ENCODE measurements at regions not wholly inside any gene's neighbourhood (a gene's known extent, or its start where the extent isn't known, plus 50 kb on each side); places are given as distances from the start of the nearest gene placed in this dataset.
A peak's percentile ranks its signal among the peaks of the same experiment; 100 is the strongest.

GRCh38 chr12:105935981-105936380 lies 202.8 kb downstream of the NUAK1 start:
- peak; percentile 53 for DNase-seq

GRCh38 chr12:105936496-105936895 lies 202.3 kb downstream of the NUAK1 start:
- no peak for DNase-seq

- no peak for DNase-seq
Measured at GRCh38 chr12:105937009-105937408, 201.7 kb downstream of the NUAK1 start.

GRCh38 chr12:105939181-105939721 lies 199.5 kb downstream of the NUAK1 start:
- DNase-seq, result no peak

- DNase-seq, result no peak
Measured at GRCh38 chr12:105942281-105942680, 196.5 kb downstream of the NUAK1 start.

- DNase-seq, result no peak
Measured at GRCh38 chr12:105943525-105943924, 195.2 kb downstream of the NUAK1 start.

DNA sequence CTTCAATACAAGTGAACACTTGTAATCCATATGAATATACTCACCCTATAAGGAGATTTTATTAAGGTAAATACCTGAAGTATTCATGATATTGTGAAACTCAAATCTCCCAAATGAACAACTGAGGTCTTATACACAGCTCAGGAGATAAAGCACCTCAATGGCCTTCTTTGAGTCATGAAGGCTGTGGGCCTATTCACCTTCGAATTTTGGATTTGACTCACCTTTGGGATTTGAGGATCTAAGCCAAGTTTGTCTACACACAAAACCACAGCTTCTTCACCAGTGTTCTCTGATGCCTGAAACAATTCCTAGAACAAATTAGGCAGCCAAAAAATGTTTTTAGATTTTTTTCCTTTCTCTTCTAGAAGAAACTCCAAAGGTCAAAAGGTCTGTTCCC lies 194.1 kb downstream of the NUAK1 start:
- DNase-seq, result no peak

DNA sequence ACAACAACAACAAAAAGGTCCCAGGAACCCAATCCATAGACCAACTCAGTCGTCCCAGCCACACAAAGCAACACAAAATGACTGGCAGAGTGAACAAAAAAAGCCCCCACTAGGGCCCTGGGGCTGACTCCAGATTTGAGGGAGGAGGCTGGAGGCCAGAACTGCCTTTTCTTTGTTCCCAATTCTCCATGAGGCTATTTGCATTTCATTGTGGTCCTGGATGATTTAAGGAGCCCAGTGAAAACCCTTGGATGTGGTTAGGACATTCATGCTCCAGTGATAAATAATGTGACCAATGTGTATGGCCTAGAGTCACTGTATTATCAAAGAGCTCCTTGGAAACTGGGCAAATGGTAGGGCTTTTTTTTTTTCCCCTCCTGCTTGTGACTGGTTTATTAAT lies 192.9 kb downstream of the NUAK1 start:
- DNase-seq, result no peak

DNA sequence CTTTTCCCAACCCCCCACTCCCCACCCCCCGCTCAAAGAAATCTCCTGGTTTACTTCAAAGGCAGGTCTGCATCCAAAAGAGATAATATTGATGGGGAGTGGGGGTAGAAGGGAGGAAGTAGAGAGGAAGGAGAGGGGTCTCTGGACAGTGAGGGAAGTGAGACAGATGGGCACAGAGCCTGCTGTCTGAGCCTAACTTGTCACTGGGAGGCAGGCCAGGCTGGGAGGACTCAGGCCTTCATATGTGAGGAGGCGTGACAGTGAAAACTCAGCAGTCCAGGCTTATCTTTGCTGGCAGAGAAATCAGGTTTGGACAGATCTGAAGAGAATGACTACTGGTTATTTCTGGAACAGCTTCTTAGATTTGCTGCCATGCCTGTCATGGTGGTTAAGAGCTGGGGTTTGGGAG lies 192.3 kb downstream of the NUAK1 start:
- no peak for DNase-seq

DNA sequence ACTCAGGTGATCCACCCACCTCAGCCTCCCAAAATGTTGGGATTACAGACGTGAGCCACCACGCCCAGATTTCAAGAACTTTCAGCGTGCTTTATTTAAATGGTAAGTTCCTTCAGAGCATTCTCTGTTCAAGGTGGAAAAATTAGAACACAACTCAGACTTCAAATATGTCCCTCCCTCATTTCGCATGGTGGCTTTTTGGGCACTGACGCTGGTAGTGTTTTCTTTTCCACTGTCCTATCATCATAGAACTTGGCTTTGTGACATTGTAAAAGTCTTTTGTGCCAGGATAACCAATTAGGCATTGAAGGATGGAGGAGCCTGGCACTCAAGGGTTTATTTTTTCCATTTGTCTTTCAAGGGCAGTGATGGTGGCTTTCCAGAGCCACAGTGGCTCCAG lies 190.8 kb downstream of the NUAK1 start:
- no peak for DNase-seq

DNA sequence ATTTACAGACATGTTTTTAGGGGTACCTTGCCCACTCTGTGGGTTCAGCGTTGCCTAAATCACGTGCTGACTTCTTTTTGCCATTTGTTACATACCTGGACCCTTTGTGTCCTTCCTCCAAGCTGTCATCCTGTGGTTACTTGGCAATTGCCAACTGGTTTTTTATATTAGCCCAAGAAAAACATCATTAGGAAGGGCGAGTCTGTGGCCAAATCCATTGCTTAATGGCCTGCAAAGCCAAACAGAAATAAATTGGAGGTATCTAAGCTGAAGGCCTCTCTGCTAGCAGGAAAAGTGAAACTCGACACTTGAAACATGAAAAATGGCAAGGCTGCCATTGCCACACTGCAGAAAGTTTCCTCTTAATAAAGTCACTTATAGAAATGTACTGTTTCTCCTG lies 190.4 kb downstream of the NUAK1 start:
- no peak for DNase-seq

DNA sequence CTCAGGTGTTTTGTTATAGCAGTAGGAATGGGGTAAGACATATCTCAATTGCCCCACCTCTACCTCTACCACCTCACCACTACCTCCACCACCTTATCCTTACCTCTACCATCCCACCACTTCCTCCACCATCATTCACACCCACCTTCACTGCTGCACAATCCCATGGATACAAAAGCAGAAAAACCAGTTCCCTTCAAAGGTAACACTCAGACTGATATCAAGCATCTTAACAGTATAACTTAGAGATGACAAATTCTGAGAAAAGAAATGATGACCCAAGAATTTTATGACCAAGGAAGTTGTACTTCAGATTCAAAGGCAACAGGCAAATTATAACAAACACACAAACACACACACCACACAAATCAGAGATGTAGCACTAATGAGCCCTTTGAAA lies 189.4 kb downstream of the NUAK1 start:
- DNase-seq, result no peak

DNA sequence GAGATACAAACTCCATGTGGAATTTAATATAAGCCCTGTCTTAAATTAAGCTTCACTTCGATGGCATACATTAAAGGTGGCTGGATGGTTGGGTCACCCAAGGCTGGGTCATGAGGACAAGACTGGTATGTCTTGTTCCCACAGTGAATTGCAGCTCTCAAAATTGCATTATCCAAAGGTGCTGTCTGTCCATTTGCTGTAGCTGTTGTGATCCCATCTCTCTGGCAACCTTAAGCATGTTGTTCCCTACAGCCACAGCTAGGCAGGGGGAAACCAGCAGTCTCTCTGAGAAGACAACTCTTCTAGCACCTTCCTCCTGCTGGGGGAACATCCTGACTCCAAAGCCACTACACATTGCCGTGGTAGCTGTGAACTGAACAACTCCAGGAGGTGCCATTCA lies 187.0 kb downstream of the NUAK1 start:
- no peak for DNase-seq

GRCh38 chr12:105954951-105955931 lies 183.5 kb downstream of the NUAK1 start:
- no peak for DNase-seq

DNA sequence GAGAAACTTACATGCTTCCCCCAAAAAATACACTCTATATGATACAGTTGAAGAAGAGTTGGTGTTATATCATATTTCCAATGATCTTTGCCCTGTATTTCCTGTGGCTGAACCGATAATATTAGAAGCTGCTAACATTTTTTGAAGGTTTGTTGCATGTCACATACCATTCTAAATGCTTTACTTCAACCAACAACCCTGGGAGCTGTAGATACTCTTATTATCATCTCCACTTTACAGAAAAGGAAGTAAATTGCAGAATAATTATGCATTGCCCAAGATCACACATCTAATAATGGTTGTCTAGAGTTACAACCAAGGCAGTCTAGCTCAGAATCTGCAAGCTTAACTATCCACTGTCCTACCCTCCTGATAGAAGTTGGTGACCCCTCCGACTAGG lies 182.8 kb downstream of the NUAK1 start:
- DNase-seq, result no peak

GRCh38 chr12:105956662-105957457 lies 181.9 kb downstream of the NUAK1 start:
- DNase-seq, result no peak

DNA sequence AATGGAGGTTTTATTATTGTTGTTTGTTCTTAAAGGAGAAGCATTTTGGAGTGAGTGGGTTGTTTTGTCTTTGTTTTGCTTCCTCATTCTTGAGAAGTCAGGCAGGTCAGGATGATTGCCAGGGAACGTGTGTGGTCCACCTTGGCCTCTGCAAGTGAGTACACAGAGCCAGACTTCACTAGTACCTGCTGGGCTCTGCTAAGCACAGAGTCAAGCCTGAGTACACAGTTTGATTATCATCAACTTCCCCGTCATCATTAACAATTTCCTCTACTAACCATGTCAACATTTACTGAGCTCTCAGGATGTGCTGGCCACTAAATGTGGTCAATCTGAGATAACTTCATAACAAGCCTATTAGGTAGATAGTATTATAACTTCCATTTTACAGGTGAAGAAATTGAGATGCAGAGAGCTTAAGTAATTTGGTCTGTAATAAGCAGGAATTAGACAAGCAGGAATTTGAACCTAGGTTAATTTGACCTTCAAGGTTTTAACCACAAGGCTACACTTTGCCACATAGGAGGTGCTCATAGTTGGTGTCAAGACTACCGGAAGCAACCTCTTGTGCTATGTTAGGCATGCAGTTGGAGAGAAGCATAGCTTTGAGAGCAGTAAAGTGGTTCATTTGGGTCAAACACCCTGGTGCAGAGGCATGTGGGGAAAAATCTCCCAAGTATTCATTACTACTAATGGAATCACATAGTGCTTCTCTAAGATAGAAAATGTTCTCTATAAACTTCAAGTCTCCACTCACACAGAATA lies 178.3 kb downstream of the NUAK1 start:
- DNase-seq, result peak; percentile 26

DNA sequence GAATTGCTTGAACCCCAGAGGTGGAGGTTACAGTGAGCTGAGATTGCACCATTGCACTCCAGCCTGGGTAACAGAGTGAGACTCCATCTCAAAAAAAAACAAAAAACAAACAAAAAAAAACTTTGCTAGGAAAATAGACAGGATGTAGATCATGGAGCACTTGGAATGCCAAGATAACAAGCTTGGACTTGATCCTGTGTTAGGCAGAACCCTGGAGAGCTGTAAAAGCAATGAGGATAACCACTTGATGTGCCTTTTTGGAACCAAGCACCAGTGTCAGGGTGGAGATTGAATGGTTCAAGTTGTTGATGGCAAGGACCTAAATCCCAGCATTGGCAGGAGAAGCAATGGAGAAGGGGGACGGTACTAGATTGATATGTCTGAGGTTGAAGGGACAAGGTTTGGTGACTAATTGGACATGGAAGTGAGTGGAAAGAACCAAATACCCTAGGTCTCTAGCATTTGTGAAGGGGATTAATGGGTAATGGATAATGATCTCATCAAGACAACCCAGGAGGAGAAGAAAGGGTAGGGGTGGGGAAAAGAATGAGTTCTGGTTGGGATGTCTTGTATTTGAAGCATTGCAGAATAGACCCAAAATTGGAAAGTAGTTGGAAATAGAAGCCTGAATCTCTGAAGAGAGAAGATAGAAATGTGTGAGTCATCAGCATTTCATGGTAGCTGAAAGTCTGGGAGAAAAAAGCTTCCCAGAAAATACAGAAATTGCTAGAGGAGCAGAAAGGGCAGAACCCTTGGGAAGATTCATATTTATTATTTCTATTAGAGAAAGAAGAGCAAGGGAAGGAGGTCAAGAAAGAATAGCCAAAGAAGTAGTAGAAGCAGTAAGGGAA lies 176.7 kb downstream of the NUAK1 start:
- no peak for DNase-seq

DNA sequence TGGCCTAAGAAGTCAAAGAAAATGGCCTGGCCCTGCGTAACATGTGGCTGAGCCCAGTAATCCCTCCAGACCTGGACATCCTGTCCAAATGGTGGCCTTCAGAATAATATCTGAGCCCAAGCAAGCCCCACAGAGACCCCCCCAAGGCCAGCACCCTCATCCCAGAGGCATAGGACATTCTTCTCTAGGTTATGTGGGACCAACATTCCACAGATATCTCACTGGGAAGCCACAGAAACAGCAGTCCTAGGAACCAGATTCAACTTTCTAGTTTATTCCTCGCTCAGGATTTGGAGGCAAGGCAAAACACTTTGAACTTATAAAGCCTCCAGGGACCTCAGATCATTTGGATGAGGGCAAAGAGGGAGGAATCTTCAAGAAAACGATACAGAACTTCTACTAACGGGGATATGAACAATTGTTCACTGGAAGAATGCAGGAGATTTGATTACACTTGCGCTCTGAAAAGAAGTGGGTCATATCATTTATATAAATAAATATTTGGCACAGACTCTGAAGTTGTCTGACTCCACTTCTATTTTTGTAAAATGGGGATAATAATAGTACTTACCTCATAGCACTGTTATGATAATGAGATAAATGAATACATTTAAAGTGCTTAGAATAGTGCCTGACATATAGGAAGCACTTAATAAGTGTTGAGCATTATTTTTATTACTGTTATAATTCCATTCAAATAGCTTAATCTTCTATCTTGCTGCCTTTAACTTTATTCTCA lies 171.5 kb downstream of the NUAK1 start:
- no peak for DNase-seq

DNA sequence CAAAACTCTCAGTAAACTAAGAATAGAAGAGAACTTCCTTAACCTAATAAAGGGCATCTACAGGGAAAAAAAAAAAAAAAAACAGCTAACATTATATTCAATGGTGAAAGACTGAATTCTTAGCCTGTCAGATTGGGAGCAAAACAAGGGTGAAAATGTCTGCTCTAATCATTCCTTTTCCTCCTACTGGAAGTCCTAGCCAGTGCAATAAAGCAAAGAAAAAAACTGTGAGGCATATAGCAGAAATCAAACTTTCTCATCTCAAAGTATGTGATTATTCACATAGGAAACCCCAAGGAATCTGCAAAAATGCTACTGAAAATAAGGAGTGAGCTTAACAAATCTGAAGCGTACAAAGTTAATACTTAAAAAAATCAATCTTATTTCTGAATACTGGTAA lies 170.7 kb downstream of the NUAK1 start:
- DNase-seq, result no peak

GRCh38 chr12:105970885-105971284 lies 167.9 kb downstream of the NUAK1 start:
- DNase-seq, result no peak
